NCI-H345 (cell line): ENCODE measurements at regions not wholly inside any gene's neighbourhood (a gene's known extent, or its start where the extent isn't known, plus 50 kb on each side); places are given as distances from the start of the nearest gene placed in this dataset.

Experiments
- DNase-seq: peaks from one replicate; lab custom pipeline; 2025; lab: John Stamatoyannopoulos, UW

DNA sequence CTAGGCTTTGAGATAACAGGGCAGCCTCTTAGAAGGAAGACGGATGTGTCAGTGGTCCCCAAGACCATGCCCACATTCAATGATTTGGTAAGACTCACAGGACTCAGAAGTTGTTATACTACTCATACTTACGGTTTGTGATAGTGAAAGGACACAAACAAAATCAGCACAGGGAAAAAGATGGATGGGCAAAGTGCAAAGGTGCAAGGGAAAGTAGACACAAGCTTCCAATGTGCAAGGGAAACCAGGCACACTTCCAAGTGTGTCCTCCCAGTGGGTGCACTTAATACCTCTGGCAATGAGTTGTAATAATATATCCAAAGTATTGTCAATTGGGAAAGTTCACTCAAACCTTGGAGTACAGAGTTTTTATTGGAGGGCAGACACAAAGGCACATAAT lies 53.8 kb upstream of the VCX start:
- DNase-seq = no peak

DNA sequence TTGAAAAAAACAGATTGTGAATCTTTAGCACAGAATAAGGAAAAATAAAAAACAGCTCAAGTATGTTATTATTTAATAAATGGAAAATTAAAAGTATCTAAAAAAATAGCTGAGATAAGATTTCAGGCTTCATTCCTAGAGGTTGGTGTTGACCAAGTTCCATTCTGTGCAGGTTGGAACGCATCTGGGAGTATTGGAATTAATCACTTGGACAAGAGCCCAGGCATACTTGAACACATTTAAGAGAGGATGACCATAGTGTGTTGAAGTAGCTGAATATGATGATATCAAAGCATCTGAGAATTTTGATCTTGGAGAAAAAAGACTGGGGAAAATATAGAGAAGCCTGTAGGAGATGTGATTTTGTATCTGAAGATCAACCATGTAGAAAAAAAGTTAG lies 54.6 kb upstream of the VCX start:
- no peak for DNase-seq

DNA sequence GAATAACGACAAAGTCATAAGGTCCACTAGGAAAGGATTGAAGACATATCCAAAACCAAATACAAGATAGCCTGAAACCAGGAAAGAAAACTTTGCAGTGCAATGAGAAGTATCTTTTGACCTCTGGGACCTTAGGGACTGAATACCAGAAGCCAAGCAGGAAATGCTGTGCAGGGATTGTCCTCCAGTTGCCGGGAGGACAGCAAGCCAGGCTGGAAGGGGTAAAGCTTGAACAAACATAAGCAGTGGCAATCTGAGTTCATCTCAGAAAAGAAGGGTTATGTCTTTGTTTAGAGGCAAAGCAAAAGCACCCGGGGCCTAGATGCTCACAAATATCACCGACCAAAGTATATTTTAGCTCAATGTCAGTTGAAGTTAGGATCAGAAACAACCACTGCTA lies 55.3 kb upstream of the VCX start:
- no peak for DNase-seq

DNA sequence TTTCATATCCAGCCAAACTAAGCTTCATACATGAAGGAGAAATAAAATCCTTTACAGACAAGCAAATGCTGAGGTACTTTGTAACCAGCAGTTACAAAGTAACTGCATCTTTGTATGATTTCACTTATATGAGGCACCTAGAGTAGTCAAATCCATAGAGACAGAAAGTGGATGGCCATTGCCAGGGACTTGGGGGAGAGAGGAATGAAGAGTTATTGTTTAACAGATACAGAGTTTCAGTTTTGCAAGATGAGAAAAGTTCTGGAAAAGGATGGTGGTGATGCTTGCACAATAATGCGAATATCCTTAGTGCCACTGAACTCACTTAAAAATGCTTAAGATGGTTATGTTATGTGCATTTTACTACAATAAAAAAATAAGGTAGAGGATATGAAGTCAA lies 58.4 kb upstream of the VCX start:
- DNase-seq = no peak

DNA sequence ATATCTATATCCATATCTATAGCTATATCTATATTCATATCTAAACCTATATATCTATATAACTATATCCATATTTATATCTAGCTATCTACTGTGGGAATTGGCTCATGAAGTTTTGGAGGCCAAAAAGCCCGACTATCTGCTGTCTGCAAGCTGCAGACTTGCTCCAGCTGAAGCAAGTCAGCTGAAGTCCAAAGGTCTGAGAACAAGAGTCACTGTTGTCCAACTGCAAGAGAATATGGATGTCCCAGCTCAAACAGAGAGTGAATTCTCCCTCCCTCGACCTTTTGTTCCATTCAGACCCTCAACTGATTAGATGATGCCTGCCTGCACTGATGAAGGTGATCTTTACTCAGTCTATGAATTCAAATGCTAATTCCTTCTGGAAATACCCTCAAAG lies 63.3 kb upstream of the VCX start:
- no peak for DNase-seq

DNA sequence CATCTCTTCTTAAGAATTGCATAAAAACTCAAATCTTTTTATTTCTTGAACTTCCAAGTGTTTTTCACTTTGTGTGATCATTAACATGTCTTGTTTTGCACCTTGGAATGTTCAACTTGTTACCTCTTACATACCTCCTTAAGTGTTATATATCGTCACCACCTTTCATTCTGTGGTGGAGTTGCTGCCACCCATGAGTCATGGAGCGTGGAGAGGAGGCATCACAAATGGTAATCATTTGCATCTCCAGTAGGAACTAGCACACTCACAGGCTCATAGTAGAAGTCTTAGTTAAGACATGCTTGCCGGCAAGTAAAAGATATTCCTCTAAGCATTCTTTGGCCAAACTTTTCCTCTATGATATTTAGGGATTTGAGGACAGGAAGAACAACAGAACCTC lies 67.0 kb upstream of the VCX start:
- DNase-seq = no peak

DNA sequence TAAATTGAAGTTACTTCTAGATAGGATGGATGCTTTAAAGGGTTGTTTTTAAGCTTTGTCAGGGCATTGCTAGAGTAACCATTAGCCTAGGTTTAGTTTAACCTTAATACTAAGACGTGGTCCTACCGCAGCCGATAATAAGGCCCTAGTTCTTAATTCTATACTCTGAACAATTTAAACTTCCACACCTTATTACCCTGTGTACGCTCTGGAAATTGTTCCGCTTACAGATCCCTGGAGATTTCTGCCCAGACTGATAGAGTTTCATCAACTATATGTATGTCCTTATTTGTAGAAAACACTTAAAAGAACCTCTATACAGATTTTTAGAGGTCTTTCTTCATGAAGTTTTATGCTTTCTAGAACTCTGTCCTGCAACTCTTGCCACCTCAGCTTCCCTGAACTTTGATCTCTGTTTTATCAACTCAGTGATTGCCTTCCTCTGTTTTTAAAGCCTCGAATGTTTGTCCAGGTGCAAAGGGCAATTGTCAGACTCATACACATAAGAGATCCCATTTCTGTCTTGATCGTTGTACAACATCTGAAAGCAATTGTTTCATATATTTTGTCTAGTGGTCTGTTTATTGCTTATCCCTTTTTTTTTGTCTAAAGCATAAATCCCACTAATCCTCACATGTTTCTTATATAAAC lies 71.1 kb upstream of the VCX start:
- no peak for DNase-seq

DNA sequence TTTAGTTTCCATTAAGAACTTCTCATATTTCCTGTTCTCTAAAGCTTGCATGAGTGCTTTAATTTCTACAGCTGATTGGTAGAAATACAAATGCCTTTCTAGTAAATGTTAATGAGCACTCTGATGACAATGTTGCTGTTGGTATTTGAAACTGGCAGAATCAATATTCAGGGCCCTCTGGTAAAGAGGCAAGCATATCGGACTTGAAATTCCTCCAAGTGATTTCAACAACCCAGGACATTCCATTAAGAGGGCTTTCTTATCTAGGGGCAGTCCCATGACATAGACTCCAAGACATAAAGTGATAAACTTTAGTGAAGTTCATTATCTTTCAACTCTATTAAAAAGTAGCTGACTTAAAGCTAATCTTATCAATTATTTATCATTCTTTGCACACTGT lies 83.1 kb upstream of the VCX start:
- no peak for DNase-seq

DNA sequence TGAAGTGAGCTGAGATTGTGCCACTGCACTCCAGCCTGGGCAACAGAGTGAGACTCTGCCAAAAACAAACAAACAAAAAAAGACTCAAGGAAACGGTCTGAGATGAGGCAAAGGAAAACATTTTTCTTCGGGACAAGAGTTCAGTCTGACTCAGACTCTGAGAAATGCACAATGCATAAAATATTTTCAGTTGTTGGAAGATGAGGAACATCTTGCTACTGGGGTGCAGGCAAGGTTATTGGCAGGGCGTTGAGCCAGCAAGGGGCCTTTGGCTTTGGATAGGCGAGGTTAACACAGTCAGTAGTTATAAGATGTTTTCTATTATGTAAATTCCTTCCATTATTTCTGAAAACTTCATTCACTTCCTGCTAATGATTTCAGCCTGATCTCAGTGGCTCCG lies 96.1 kb upstream of the VCX start:
- no peak for DNase-seq

DNA sequence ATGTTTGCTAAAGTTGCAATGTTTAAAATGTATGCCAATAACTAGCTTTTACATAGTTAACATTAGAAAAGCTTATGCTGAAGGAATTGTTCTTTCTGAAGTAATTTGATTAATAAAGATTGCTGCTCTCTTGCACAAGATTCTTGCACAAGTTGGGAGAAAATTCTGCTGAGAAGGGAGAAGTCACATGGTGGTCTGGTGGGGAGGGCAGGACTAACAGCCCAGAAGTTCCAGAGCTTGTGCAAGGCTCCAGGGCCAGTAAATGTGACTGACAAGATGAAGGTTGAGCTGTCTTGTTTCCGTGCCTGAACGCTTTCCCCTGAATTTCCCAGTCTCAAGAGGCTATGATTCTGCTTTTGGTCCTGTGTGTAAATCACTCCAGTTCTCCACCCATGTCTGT lies 112.9 kb upstream of the VCX start:
- DNase-seq = no peak

DNA sequence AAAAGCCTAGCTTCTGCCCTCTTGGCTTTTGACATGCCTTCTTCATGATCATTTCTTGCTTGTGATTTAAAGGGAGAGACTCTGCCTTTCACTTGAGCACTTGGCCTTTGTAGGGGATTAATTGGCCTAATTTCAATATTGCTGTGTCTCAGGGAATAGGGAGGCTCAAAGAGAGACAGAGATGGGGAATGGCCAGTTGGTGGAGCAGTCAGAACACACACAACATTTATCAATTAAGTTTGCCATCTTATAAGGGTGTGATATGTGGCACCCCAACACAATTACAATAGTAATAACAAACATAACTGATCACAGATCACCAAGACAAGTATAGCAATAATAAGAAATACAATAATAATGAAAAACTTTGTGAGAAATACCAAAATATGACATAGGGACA lies 122.5 kb upstream of the VCX start:
- no peak for DNase-seq

DNA sequence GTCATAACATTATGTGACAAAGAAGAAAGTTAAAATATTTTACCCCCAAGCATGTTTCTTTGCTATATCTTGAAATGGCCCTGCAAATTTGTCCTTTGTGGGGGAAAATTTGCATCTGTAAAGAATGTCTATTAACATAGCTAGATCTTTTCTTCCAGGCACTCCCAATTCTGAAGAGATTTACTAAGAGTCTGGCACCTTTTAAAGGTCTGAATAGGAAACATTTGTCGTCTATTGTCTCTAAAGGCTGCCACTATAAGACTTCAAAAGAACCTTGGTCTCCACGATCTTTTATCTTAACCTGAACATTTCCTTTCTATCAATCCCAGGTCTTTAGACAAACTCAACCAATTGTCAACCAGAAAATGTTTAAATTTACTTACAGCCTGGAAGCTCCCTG lies 128.6 kb upstream of the VCX start:
- DNase-seq = no peak

DNA sequence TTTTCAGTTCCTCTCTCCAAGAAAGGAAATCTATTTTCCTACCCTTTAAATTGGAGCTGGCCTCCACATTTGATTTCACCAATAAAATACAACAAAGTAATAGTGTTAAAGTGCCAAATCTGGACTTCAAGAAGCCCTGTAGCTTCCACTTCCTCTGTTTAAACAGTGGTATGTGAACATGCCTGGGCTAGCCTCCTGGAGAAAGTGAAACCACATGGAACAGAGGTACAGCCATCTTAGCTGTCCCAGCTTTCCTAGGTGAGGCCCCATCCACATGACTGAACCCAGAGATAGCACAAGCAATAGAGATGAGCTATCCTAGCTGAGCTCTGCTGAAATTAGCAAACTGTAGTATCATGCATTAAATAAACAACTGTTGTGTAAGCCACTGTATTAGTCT lies 131.8 kb upstream of the VCX start:
- no peak for DNase-seq

DNA sequence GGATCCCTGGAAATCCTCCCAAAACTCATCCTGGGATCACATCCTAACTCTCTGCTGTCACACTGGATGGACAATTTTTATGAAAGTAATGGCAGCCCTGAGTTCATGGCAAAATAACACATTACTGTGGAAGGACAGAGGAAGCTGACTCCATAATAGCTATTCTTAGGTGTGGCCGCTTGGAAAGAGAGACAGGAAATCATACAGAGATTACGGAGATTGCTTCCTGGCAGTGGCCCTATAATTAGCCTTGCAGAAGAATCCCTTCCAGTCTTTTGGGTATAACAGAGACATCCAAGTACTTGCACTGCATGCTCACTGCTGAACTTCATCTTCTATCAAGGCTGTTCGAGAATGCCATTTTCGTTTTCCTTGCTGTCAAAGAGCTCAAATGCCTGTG lies 133.1 kb upstream of the VCX start:
- DNase-seq = no peak

DNA sequence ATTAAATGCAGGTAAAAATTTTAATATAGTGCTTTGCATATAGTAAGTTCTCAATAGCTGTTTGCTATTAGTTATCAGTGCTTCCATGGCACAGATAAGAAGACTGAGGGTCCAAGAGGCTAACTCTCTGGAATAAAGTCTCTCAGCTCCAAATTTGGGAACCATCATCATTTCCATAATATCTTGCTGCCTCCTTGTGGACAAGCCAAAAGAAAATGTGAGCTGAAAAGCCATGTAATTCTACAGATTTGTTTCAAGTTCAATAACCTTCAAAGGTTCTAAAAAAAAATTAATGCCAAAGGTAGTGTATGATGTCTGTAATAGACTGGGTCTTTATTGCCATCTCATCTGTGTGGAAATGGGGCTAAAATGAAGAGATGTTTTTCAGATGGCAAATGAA lies 136.9 kb upstream of the VCX start:
- DNase-seq = peak; percentile 8

DNA sequence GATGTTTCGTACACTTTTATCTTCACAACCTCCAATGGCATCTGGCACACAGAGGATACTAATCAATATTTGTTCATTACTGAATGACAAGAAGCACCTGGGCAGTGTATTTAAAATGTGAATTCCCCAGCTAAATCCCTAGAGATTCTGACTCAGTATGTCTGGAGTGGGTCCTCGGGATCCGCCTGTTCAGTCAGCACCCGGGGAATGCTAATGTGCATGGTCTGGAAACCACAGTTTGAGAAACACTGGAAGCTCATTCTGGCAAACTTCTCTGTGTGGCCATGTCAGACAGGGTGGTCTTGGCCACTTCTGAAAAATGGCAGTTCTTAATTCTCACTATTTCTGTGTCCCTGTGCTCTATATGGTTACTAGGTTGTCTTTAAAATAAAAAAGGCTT lies 138.8 kb upstream of the VCX start:
- DNase-seq = no peak

DNA sequence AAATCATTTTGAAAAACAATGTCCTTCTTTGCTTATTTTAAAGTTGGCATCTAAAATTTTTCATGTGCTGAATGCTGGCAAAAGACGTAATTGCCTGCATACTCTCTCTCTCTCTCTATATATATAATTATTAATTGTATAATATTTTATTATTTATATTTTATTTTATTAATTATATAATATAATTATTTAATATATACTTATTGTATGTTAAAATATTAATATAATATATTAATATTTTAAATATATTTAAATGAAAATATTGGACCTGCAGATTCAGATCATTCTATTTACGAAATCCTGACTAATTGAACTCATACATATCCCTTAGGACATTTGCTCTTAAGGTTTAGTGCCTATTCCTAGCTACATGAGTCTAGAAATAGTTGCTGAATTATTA lies 144.7 kb upstream of the VCX start:
- no peak for DNase-seq

DNA sequence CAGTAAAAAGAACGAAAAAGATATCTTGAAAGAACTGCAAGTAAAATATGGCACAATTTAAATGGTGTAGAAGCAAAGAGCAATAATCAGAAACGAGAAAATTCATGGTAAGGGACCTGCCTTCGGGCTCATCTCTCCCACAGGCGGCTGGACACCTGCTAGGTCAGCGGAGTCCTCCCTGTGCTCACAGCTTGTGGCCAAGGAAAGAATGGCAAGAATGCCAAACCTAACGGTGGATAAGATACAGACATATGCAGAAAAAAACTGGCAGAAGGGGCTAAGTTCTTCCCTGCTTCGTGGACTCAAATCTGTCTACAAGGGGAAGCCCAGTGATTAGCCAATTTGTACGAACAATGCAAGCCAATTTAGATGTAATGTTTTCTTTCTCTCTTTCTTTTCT lies 152.1 kb upstream of the VCX start:
- DNase-seq = peak; percentile 24

DNA sequence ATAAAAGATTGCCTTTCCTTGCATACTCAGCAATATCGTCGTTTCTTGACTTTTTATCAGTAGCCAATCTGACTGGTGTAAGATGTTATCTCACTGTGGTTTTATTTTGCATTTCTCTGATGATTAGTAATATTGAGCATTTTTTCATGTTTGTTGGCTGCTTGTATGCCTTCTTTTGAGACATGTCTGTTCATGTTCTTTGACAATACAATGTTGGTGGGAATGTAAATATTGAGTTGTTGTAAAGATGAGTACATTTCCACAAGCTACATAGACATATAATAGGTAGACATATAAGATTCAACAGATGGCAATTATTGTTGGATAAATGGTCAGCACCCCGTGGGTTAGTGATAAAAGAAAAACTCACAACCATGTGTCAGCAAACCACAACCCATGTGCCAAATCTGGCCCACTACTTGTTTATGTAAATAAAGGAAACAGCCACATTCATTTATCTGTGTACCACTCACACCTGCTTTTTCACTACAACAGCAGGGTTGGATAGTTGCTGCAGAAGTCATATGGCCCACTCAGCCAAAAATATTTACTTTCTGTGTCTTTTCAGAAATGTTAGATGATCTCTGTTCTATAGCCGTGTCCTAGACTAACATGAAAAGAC lies 153.1 kb upstream of the VCX start:
- DNase-seq = peak; percentile 90

DNA sequence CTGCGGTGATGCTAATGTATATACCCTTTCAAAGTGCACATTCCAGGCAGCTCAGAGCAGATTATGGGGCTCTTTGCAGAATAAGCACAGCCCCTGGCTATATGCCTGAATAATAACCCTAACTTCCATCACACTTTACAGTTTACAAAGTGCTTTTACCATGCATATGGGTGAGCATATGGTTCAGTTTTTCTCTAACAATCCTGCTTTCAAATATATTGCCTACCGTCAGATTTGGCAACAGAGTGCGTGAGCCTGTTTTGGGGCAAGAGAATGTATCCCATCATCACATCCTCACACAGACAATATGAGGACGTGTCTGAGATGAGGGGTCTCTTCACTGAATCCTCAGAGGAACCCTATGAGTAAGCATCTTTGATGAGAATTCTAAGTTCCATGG lies 162.8 kb upstream of the VCX start:
- no peak for DNase-seq

DNA sequence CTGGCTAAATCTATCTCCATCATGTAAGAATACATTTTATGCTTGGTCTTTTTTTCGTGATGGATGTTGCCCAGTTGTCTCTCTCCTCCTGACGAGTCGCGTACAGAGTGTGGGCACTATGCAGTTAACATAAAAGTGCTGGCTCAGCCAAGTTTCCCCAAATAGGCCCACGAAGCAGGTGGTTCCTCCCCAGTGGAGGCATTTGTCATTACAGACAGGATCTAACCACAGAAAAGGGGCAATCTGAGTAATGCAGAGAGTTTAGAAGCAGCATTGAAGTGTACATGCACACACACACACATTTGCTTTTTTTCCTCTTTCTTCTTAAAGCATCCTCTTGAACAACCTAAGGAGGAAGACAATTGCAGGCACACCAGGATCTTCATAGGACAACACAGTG lies 188.7 kb upstream of the VCX start:
- DNase-seq = no peak

DNA sequence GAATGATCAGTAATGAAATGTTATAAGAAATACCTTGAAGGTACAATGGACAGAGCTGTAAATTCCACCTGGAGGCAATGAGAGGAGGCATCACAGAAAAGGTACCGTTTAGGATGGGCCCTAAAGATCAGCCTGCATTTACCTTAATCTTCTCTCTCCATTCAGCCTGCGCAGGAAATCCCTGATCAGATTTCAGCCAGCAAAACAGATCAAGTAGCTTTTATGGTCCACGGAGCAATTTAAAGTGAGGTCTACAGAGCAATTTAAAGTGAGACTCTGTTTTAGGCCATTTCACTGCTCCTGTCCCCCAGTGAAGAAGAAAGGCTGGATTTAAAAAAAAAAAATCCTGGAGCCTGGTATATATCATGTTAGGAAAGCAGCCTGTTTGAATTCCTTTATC lies 195.1 kb upstream of the VCX start:
- DNase-seq = peak; percentile 15

DNA sequence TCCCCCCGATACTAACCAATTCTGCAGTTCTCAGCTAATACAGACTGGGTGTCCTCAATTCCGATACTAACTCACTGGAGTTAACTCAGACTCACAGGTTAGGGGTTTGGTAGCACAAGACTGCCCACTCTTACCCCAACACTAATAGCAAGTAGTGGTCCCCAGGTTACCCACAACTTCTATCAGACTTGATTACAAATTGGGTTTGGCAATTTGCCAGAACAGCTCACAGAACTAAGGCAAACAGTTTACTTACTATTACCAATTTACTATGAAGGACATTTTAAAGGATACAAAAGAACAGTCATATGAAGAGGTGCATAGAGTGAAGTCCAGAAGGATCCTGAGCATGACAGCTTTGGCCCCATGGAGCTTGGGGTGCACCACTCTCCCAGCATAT lies 201.8 kb upstream of the VCX start:
- no peak for DNase-seq

DNA sequence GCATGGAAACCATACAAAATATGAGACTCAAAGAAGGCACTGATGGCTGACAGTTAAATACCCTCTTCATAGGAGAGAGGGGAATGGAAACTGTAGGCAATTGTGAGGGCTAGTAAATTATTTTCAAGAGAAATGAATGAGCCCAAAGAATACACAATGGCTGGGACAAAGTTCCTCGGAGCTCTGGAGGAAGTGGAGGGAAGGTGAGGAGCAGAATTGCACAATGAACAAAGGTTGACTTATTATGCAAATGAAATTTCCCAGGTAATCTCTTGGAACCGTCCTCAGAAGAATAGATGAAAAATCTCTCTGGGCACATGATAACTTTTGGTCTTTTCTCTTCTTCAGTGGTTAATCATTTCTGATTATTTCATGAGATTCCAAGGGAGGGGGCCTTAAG lies 202.6 kb upstream of the VCX start:
- no peak for DNase-seq
